Activated CD4-positive, CD25-positive, alpha-beta regulatory T cell treated with anti-CD3 and anti-CD28 coated beads, Interleukin-2, amount 50 U/mL, for 24 hours (primary cell): ENCODE measurements at regions not wholly inside any gene's neighbourhood (a gene's known extent, or its start where the extent isn't known, plus 50 kb on each side); places are given as distances from the start of the nearest gene placed in this dataset.

ENCODE experiments used
- ATAC-seq, 2 donors: fragments of 150-1000 bp; cut with Tn5 transposase; one replicate each; pipeline ENCODE4 v1.10.0; 2021; ENCODE audit warnings: mild to moderate bottlenecking in 1 of 2, moderate library complexity in 1 of 2

DNA sequence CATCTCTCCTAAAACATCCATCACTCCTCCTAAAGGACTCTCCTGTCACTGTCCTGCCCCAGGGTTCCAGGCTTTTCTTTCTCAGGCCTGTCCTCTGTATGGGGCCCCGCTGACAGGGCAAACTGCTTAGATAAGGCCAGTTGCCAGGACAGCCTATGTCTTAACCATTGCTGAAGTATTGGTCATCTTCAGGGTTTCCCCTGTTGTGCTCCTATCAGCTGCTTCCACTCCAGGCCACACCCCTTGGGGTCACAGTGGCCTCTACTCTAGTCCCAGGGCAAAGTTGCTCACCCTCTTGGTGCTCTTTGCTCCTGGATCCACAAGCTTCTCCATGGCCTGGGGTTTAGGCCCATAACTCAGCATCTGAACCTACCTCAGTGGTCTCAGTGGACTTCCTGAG lies 138.0 kb upstream of the PJA1 start:
- ATAC-seq, result no peak

DNA sequence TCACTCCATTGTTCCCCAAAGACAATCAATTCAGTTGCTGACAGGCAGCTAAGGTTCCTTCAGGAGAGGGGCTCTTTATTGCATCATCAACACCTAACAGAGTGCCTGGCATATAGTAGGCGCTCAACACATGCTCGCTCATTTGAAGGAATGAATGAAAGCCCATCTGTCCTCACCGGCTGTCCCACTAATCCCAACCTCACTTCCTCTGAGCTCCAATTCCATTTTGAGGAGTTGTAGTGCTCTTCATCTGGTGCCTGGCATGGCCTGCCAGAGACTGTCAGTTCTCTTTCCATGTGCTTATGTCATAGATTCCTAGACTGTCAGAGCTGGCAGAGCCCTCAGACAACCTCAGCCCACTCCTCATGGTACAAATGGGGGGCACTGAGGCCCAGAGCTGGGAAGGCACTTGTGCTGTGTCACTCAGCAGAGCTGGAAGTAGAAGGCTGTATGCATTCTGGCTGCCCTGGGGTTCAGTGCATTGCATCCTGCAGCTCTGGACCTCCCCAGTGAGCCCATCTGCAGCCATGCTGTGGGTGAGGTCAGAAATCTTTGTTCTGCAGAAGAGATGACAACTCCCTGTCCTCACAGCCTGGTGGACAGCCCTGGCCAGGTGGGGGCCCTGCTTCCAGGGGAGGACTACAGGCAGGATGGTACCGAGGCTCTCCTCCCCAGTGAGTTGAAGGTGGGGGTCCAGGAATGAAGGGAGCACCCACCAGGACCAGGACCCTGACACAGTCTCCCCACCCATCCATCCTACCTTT lies 134.9 kb upstream of the PJA1 start:
- no peak for ATAC-seq

DNA sequence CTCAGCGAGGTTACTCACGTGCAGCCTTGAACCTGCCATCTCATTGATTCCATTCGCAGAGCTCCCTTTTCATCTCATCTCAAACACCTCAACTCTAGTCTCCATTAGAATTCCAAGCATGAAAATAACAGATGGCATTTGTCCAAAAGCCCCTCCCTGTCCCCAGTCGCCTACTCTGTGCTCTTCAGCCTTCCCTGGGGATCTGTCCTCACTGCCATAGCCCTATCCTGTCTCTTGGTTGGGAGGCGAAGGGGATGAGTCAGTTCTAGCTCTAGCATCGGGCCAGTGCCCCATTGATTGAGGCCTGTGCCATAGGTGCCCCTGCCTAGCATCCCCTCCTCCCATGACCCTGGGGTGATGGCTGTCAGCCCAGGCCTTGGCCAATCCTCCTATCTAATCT lies 134.0 kb upstream of the PJA1 start:
- ATAC-seq, result no peak

DNA sequence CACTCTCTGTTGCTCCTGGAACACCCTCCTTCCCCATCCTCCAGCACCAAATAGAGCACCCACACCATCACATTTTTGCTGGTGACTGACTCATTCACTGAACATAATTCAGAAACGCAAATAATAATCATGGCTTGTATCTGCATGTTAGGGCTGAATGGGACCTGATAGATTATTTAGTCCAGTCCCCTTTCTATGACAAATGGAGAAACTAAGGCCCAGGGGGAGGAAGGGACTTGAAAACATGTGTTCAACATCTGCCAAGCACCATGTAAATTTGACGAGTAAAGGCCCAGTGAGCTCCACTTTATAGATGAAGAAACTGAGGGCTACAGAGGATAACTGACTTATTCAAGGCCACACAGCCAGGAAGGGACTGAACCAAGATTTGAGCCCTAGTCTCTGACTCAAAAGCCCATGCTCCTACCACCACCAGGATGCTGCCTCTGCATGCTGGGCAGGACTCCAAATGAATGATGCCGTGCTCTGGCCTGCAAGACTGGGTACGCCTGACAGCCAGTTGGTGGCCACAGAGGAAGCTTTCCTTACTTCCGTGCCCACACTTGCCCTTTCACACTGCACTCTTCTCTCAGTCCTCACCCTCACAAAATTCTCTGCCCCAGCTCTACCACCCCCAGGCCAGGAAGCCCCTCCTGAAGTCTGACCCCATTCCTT lies 133.3 kb upstream of the PJA1 start:
- no peak for ATAC-seq

DNA sequence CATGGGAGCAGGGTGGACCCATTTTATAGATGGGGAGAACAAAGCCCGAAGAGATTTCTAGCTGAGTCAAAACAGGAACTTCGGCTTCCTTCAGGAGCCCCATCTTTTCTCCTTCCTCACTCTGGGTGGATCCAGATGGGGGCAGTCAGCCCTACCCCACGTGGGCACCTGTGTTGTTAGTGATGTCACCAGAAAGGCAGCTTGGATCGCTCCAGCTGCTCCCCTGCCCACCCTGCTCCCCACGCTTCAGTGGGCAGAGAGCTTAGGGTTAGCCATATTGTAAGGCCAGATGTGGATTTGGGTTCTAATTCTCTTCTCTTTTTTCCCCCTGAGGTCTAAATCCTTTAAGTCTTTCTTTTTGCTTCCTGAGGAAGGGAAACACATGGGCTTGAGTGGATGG lies 132.3 kb upstream of the PJA1 start:
- ATAC-seq, result no peak

DNA sequence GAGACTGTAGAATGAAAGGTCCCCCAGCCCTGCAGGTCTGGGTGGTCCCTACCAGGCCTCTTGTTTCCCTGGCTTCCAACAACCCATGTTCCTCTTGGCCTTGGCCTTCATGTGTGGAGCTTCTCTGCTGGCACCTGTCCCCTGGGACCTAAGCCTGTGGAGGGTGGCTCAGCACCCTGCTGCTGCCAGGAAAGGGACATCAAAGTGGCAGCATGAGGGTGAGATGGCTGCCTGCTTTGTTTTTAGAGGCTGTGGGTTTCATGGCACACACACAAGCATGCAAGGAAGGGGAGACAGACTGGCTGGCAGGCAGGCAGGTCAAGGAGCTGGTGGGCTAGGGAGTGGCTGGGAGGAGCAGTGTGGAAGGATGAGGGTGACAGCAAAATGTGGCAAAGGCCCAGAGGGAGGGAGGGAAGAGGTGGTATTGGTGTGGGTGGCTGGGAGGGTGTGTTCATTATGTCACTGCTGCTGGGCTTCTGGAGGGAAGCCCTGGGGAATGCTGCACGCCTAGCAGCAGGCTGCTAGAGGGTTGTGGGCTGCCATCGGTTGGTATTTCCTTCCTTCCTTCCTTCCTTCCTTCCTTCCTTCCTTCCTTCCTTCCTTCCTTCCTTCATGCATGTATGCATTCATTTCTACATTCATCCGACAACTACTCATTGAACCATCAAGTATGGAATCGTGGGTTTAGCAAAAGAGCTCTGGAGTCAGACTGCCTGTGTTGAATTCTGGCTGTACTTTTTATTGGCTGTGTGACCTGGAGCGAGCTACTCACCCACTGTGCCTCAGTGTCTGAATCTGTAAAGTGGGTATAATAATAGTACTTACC lies 128.7 kb upstream of the PJA1 start:
- ATAC-seq, result no peak

DNA sequence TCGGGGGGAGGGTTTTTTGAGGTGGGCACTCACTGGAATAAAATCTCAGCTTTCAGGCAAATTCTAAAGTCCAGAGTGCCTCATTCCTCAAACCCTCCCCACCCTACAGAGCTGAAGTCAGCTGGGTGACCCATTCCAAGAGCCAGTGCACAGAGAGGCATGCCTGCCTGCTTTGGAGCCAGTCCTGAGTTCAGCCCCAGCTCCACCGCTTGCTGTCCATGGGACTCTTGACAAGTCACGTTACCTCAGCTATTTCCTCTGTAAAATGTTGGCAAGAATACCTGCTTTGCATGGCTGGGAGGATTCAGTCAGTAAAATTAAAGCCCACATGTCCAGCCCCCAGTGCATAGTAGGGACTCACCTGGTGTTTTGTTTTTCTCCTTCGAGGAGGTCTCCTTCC lies 125.9 kb upstream of the PJA1 start:
- ATAC-seq, result no peak

DNA sequence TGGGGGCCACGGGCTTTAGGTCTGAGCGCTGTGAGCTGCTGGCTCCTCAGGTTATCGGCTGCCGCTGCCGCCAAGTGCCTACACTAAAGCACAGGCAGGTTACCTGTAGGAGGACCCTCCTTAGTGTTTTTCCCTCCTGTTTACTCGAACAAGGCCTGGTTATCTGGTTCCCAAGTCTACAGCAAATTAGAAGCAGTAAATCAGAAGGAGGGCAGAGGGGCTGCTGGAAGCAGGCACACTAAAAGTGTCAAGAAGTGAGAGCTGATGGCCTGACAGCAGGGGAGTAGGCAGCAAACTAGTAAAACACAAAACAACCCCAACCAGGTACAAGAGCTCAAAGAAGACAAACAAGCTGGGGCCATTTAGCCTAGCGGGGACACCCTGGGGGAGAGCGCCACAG lies 125.0 kb upstream of the PJA1 start:
- ATAC-seq, result no peak

DNA sequence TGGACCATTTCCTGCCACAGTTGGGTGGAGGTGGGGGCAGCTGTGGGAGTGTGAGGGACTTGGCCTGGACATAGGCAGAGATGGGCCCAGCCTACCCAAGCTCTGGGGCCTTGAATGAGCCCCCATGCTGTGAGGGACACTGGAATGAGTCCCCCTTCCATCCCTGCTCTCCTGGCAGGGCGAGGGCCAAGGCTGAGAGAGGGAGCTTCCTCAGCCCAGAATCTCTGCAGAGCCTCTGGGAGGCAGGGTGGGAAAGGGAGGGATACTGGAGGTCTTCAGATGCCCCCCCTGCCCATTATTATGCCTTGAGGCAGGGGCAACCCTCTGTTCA lies 124.5 kb upstream of the PJA1 start:
- ATAC-seq, result no peak

DNA sequence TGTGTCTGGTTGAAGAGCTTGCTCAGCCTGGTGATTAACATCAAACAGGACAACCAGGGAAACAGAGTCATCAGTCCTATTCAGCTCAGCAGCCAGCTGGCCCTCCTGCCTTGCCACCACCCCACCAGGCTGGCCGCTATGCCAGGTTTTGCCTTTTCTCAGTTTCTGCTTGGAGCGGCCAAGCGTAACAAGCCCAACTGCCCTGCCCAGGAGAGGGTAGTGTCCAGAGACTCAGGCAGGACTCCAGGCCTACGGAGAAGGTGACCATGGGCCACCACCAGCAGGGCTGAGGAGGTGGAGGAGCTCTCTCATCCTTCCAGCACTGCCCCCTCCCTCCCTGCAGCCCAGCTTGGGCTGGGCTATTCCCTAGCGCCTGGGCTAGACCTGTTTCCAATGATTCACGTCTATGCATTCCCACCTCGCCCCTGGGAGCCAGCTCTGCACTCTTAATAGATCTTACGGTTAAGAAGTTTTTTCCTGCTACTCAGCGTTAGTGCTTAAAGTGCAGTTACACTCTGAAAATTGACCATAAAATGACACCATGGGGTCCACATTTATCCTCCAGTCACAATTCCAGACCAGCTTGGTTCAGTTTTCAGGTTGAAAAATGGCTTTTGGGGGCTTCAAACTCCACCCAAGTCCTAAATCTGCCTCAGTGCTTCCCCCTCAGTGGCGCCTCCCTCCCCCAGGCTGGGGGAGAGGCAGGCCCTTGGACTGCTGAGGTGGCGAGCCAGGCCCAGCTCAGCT lies 124.0 kb upstream of the PJA1 start:
- no peak for ATAC-seq

DNA sequence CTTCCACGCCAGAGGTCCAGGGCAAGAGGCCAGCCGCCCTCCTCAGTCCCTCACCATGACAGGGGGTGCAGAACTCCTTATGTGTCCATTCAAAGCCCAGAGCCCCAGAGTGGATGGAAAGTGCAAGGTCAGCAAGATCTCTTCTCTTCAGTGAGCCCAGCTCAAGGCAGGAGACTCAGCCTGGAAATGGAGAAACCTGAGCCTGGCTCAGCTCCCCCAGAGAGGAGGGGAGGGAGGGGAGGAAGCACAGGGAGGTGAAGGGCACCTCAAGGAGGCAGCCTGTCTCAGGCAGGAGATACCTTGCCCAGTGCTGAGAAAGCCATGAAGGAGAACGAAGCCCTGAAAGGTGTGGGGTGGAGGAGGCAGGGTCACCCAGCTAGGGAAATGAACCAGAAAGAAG lies 121.8 kb upstream of the PJA1 start:
- ATAC-seq, result no peak

DNA sequence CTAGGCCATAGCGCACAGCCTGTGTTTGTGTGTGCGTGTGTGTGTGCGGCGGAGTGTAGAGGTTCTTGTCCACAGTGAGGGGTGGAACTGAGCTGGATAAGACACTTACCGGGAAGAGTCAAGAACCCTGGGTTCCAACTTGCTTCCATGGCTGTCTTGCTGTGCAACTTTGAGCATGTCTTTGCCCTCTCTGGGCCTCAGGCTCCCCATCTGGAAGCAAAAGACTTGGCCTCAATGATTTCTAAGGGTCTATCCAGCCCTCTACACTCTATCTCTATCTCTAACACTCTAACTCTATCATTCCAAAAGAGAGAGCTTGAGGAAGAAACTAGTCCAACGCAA lies 121.3 kb upstream of the PJA1 start:
- ATAC-seq, result no peak

DNA sequence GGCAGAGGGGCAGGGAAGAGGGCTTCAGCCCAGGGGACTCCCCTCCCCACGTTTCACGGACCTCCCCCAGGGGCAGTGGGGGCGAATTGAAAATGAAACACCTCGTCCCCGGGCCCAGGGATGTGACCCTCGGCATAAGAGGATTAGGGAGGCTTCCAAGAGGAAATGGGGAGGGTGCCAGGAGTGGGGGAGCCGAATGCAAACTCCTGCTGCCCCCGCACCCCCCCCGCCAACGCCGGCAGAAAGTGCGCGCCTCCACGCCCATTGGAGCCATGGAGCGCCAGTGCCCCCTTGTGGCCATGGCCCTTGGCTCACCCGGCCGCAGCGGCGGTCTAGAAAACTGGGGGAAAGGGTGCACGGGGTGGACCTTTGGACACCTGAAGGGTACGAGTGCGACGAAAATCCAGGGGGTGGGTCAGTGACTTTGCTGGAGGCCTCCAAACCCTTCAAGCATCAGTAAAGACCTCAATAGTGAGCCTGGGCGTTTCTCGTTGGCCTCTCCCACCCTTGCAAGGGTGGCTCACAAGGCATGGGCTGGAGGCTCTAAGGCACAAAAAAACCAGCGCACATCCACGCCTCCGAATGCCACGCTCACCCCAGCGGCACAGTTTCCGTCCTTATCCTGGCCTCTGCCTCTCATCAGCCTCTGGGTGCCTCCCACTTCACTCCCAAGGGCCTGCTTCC lies 120.8 kb upstream of the PJA1 start:
- ATAC-seq, result peak in 1 of 2 donors; percentile 49

DNA sequence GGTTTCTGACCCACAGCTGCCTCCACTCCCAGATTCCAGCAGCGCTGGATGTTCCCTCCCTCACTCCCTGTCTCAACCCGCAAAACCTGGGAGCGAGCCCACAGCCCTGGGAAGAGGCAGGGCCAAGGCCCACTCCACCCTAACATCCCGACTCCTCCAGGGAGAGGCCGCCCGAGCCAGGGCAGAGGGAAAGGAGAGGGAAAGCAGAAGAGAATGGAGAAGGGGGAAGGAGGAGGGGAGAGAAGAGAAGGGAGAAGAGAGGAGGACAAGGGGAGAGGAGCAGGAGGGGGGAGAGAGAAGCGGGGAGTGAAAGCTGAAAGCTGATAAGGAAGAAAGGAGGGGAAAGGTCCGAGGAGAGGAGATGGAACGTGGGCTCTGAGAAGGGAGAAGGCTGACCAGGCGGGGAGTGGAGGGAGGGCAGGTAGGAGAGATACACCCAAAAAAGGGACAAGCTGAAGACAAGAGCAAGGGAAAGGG lies 120.2 kb upstream of the PJA1 start:
- ATAC-seq, result no peak

DNA sequence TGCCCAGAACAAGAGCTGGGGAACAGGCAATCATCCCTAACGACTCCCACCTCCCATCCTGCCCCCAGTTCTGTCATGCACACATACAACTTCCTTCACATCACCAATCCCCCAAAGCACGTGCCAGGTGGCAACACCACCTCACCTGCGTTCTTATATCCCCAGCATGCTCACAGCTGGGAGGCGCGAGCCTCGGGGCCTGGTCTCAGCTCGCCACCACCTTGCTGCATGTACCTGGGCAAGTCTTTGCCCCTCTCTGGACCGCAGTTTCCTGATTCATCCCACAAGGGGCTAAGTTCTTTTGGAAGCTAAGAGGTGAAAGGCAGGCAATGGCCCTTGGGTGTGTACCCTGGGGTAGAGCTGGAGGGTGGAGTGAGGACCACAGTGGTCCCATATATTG lies 119.2 kb upstream of the PJA1 start:
- no peak for ATAC-seq

DNA sequence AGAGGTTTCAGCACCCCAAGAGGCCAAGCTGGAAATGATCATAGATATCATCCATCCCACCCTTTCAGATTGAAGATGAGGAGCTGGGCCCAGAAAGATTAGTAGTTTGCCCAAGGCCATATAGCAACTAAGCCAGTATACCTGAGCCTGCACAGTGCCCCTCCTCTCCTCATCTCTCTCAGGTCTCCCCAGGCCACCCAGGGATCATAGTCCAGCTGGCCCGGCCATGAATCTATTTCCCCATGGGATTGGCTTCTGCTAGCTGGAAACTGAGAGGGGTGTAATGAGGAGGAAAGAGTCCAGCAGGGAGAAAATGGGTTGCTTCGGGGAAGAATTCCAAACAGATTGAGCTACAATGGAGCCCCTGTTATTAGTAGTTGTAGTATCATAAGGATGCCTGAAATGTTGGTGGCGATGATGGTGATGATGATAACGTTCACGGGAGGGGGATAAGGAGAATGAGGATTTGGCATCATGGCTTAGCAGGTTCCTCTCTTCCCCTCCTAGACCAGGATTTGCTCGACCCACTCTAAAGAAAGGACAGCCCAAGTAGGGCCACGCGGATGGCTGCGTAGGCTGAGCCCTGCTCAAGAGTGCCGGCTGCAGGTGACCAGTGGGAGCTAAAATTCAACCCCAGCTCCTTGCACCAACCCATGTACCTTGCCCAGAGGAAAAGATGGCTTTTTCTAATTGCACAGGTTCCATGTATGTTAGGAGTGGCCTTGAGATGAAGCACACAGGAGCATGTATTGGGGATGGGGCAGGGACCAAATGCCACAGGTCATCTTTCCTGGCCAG lies 117.8 kb upstream of the PJA1 start:
- ATAC-seq, result no peak

DNA sequence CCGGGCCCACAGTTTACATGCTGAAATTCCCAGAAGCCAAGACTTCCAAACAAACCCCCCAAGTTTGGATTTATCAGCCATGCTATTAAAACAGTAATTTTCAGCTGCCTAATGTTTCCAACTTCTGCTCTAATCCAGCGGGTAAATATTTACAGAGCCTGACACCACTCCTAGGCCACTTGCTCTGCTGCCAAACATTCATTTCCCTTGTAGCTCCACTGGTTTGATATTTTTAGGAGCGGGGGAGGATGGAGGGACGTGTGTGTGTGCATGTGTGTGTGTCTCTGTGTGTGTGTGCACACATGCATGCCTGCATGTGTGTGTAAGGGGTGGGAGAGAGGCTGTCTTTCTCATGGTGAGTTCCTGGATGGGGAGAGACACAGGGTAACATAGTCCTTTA lies 115.7 kb upstream of the PJA1 start:
- ATAC-seq, result no peak

DNA sequence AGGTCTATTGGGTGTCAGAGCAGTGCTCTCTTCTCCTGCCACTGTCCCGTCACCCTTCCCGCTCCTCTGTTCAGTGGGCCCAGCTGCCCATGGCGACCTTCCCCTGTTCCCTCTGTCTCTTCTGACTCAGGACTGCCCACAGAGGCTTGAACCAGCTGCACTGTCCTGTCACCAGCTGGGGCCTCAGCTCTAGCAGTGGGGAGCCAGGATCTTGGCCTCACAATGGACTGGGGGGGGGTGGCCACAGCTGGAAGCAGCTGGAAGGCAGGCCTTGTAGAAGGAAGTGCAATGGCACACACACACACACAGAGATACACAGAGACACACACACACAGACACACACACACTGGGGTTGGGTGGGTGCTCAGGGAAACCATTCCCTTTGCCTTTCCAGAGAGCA lies 114.0 kb upstream of the PJA1 start:
- no peak for ATAC-seq

DNA sequence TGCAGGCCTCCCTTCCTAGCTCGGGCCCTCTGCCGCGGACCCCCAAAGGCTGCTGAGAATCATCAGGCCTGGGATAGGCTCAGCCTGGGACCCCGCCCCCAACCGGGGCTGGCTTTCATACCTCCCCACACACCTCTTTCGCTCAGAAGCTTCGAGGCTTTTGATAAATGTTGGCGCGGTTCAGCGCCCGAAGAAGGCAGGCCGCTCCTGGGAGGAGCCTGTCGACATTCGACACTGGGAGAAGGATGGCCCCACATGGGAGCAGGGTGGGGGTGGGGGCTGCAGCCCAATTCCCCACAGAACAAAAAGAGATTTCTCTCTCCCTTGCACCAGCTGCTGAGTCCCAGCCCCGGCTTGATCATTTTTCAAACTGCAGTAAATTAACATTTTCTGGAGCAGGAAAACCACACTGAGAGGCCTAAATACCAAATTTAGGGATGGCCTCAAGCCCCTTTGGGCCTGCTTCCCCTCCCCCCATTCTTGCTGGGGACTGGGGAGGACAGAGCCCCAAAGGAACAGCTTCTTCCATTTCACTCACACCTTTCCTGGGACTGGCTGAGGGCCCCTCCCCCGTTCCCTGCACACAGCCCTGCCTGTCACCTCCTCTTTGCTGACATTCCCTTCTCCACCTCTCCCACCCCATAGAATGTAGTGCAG lies 112.9 kb upstream of the PJA1 start:
- no peak for ATAC-seq

DNA sequence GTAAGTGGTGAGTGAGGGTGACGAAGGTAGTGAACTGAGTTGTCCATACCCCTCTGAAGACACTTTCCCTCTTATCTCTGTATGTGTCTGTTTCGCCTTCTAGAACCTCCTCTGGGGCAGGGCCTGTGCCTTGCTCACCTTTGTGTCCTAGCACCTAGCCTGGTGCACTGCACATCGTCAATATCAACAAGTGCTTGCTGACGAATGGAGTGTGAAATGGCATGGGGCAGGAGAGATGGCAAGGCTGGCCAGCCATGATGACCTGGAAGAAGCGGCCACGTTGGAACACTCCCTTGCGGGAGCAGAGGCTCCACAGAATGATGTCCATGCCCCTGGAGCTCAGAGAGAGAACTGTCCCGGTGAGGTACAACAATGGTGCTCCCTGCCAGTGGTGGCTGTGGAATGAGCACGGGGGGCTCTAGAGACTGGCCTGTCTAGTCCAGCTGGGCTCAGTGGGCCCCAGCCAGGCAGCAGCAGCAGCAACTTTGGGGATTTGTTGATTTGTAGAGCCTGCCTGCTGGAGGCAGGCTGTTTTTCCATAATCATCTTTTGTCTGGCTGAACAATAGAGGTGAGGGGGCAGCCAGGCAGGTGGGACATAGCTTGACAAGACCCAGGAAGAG lies 112.2 kb upstream of the PJA1 start:
- no peak for ATAC-seq

DNA sequence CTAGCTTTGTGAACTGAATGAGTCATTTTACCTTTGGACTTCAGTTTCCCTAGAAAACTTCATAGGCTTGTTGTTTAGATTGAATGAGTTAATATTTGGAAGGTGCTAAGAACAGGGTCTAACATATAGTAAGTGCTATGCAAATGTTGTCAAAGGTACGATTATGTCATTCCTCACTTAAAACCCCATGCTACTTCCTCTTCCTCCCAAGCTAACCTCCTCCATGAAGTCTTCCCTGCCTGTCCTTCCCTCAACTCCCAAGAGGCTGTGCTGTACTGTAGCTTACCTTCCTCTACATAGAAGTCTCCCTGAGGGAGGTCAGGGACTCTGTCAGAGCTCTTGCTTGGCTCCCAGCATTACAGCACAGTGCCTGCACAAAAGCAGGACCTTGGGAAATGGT lies 103.4 kb upstream of the PJA1 start:
- no peak for ATAC-seq
